ENCODE measurements at regions not wholly inside any gene's neighbourhood (a gene's known extent, or its start where the extent isn't known, plus 50 kb on each side); places are given as distances from the start of the nearest gene placed in this dataset.

- no peak for FAIRE-seq
Measured at GRCh38 chr2:111679202-111679601, 204.8 kb downstream of the ANAPC1 start.

GRCh38 chr2:111684611-111685010 is 199.4 kb downstream of the ANAPC1 start:
- FAIRE-seq = no peak

- FAIRE-seq = no peak
Measured at GRCh38 chr2:111685342-111685741, 198.7 kb downstream of the ANAPC1 start.

- FAIRE-seq = no peak
Measured at GRCh38 chr2:111686994-111687393, 197.0 kb downstream of the ANAPC1 start.

GRCh38 chr2:111687911-111688310 is 196.1 kb downstream of the ANAPC1 start:
- no peak for FAIRE-seq

- FAIRE-seq = no peak
Measured at GRCh38 chr2:111688482-111688881, 195.5 kb downstream of the ANAPC1 start.

- FAIRE-seq = no peak
Measured at GRCh38 chr2:111689174-111689573, 194.8 kb downstream of the ANAPC1 start.

GRCh38 chr2:111689941-111690340 is 194.1 kb downstream of the ANAPC1 start:
- FAIRE-seq = no peak

- no peak for FAIRE-seq
Measured at GRCh38 chr2:111691164-111691875, 192.7 kb downstream of the ANAPC1 start.

- no peak for FAIRE-seq
Measured at GRCh38 chr2:111692311-111692710, 191.7 kb downstream of the ANAPC1 start.

- FAIRE-seq = no peak
Measured at GRCh38 chr2:111694700-111695101, 189.3 kb downstream of the ANAPC1 start.

- no peak for FAIRE-seq
Measured at GRCh38 chr2:111695441-111696007, 188.5 kb downstream of the ANAPC1 start.

GRCh38 chr2:111696226-111696625 is 187.8 kb downstream of the ANAPC1 start:
- no peak for FAIRE-seq

GRCh38 chr2:111697560-111697959 is 186.4 kb downstream of the ANAPC1 start:
- no peak for FAIRE-seq

- FAIRE-seq = no peak
Measured at GRCh38 chr2:111698089-111698488, 185.9 kb downstream of the ANAPC1 start.

GRCh38 chr2:111698743-111699554 is 185.0 kb downstream of the ANAPC1 start:
- peak; percentile 9 for FAIRE-seq

- FAIRE-seq = no peak
Measured at GRCh38 chr2:111701266-111701665, 182.7 kb downstream of the ANAPC1 start.

- no peak for FAIRE-seq
Measured at GRCh38 chr2:111701798-111702118, 182.2 kb downstream of the ANAPC1 start.

GRCh38 chr2:111702119-111702803 is 181.7 kb downstream of the ANAPC1 start:
- no peak for FAIRE-seq

- FAIRE-seq = no peak
Measured at GRCh38 chr2:111702804-111703196, 181.2 kb downstream of the ANAPC1 start.

GRCh38 chr2:111703759-111704158 is 180.2 kb downstream of the ANAPC1 start:
- no peak for FAIRE-seq

- no peak for FAIRE-seq
Measured at GRCh38 chr2:111704246-111704645, 179.7 kb downstream of the ANAPC1 start.

GRCh38 chr2:111705239-111705638 is 178.8 kb downstream of the ANAPC1 start:
- no peak for FAIRE-seq
